IMR-90 (cell line): ENCODE measurements at regions not wholly inside any gene's neighbourhood (a gene's known extent, or its start where the extent isn't known, plus 50 kb on each side); places are given as distances from the start of the nearest gene placed in this dataset.
"Not testable (repeated sequence)": the region's sequence is repeated elsewhere in the genome, so short reads cannot be mapped to it uniquely, and the experiment has no call there.

Source experiments
- ATAC-seq: fragments of 200-7000 bp; cut with Tn5 transposase; 2 replicates; pipeline ENCODE4 v1.9.1; 2020; ENCODE audit warnings: low read depth, mild to moderate bottlenecking, moderate library complexity
- BruUV-seq: library from RNA; stranded (reverse); fragments of 400-500 nt; replicated peaks from 2 replicates; lab custom pipeline; 2021; lab: Mats Ljungman, UMichigan
- CTCF ChIA-PET: fragments of 300-600 bp; formaldehyde crosslinking; extraction: SDS; loops from one replicate; lab custom pipeline; 2021; ENCODE audit warnings: antibody characterized with exemption; lab: Yijun Ruan, JAX
- POLR2A ChIA-PET: fragments of 300-600 bp; sonication (Branson Sonifier 250); formaldehyde crosslinking; loops from one replicate; lab custom pipeline; 2022; ENCODE audit warnings: antibody characterized with exemption; ENCODE audit not compliant: unreplicated experiment; lab: Charles Lee
- DNase-seq: peaks from one replicate; pipeline ENCODE4 v3.0.0; 2013
- H2AFZ ChIP-seq: replicated peaks from 2 replicates; pipeline ENCODE3; 2013; ENCODE audit warnings: low read length, mild to moderate bottlenecking; ENCODE audit not compliant: poor library complexity
- H2AK5ac ChIP-seq: 2 replicates; pipeline ENCODE4 v1.6.1; 2013; ENCODE audit warnings: low read depth, low read length, inconsistent platforms
- H2AK9ac ChIP-seq: replicated peaks from 2 replicates; pipeline ENCODE3; 2013; ENCODE audit warnings: mild to moderate bottlenecking, low read depth, low read length, moderate library complexity; ENCODE audit not compliant: poor library complexity
- H2BK120ac ChIP-seq: 2 replicates; pipeline ENCODE4 v1.6.1; 2013; ENCODE audit warnings: low read depth, low read length, inconsistent platforms
- H2BK15ac ChIP-seq: 3 replicates; pipeline ENCODE4 v1.6.1; 2013; ENCODE audit warnings: low read depth, low read length, inconsistent platforms
- H2BK20ac ChIP-seq: 2 replicates; pipeline ENCODE4 v1.6.1; 2013; ENCODE audit warnings: low read depth, mild to moderate bottlenecking, inconsistent platforms, low read length, moderate library complexity
- H2BK5ac ChIP-seq: 2 replicates; pipeline ENCODE4 v1.6.1; 2013; ENCODE audit warnings: mild to moderate bottlenecking, low read depth, low read length, inconsistent platforms; ENCODE audit not compliant: poor library complexity, severe bottlenecking
- H3K14ac ChIP-seq: replicated peaks from 2 replicates; pipeline ENCODE4 v1.6.1; 2013; ENCODE audit warnings: low read depth, low read length, inconsistent platforms
- H3K18ac ChIP-seq: 2 replicates; pipeline ENCODE4 v1.6.1; 2013; ENCODE audit warnings: low read depth, low read length, control low read depth
- H3K23ac ChIP-seq: 2 replicates; pipeline ENCODE4 v1.6.1; 2013; ENCODE audit warnings: low read depth, low read length, inconsistent platforms
- H3K27ac ChIP-seq: 2 replicates; pipeline ENCODE4 v1.5.1; 2013; ENCODE audit warnings: mild to moderate bottlenecking, control low read depth, low read length; ENCODE audit not compliant: insufficient read depth
- H3K27me3 ChIP-seq: 2 replicates; pipeline ENCODE4 v1.6.1; 2013; ENCODE audit warnings: low read length; ENCODE audit not compliant: control insufficient read depth, insufficient read depth
- H3K36me3 ChIP-seq: 2 replicates; pipeline ENCODE4 v1.6.1; 2013; ENCODE audit warnings: low read length, mixed read lengths; ENCODE audit not compliant: control insufficient read depth, insufficient read depth
- H3K4ac ChIP-seq: 2 replicates; pipeline ENCODE4 v1.6.1; 2013; ENCODE audit warnings: low read depth, low read length, inconsistent platforms
- H3K4me1 ChIP-seq: 2 replicates; pipeline ENCODE4 v1.6.1; 2013; ENCODE audit warnings: low read length, mixed read lengths; ENCODE audit not compliant: control insufficient read depth, insufficient read depth
- H3K4me2 ChIP-seq: 2 replicates; pipeline ENCODE4 v1.6.1; 2013; ENCODE audit warnings: low read depth, mild to moderate bottlenecking, control low read depth, low read length, moderate library complexity
- H3K4me3 ChIP-seq: 2 replicates; pipeline ENCODE4 v1.5.1; 2013; ENCODE audit warnings: low read depth, mild to moderate bottlenecking, control low read depth, low read length, moderate library complexity; ENCODE audit not compliant: insufficient read depth
- H3K56ac ChIP-seq: 2 replicates; pipeline ENCODE4 v1.6.1; 2013; ENCODE audit warnings: low read length, inconsistent platforms; ENCODE audit not compliant: insufficient read depth; ENCODE audit errors: extremely low read depth
- H3K79me1 ChIP-seq, 2 experiments: 2 replicates each; pipeline ENCODE4 v1.6.1; 2013; ENCODE audit warnings: low read length in 2 of 2, inconsistent platforms in 1 of 2, low read depth in 1 of 2
- H3K9ac ChIP-seq: 2 replicates; pipeline ENCODE4 v1.6.1; 2013; ENCODE audit warnings: low read depth, low read length, control low read depth
- H3K9me1 ChIP-seq: 2 replicates; pipeline ENCODE4 v1.6.1; 2013; ENCODE audit warnings: low read length, inconsistent platforms; ENCODE audit not compliant: insufficient read depth
- H3K9me3 ChIP-seq: 2 replicates; pipeline ENCODE4 v1.6.1; 2013; ENCODE audit warnings: low read length; ENCODE audit not compliant: control insufficient read depth, insufficient read depth
- H4K20me1 ChIP-seq: 2 replicates; pipeline ENCODE4 v1.6.1; 2013; ENCODE audit warnings: low read length, inconsistent platforms; ENCODE audit not compliant: insufficient read depth
- H4K5ac ChIP-seq: 2 replicates; pipeline ENCODE4 v1.6.1; 2013; ENCODE audit warnings: mild to moderate bottlenecking, low read depth, low read length, control low read depth
- H4K8ac ChIP-seq, 2 experiments: 2 replicates each; pipeline ENCODE4 v1.6.1; 2013; ENCODE audit warnings: low read depth in 2 of 2, low read length in 2 of 2, control low read depth in 1 of 2, inconsistent platforms in 1 of 2
- H4K91ac ChIP-seq: 2 replicates; pipeline ENCODE4 v1.6.1; 2013; ENCODE audit warnings: low read depth, low read length, inconsistent platforms; ENCODE audit not compliant: insufficient read depth
- CEBPB ChIP-seq: IDR thresholded peaks from 2 replicates; pipeline ENCODE4 v1.6.1; 2012; ENCODE audit warnings: low read depth, low read length, improper control_type of control experiment
- FOS ChIP-seq: fragments of 150-350 bp; IDR thresholded peaks from 2 replicates; pipeline ENCODE4 v1.6.1; 2016; ENCODE audit warnings: low read depth, low read length
- WGBS, 2 experiments: methylation state at CpG; one replicate each; pipeline versions ENCODE4 v1.1.5 to v1.1.7; 2013; ENCODE audit warnings: missing lambda C conversion rate in 2 of 2; ENCODE audit not compliant: insufficient read length in 1 of 2; ENCODE audit errors: extremely low coverage in 2 of 2; 5-methylcytosine and 5-hydroxymethylcytosine counted together
- dilution Hi-C: fragments of 300-500 bp; cut with HindIII; formaldehyde crosslinking; loops from one replicate; pipeline ENCODE4 v1.14.3; 2018; ENCODE audit warnings: low sequenced_read_pairs; ENCODE audit not compliant: unreplicated experiment
- in situ Hi-C: fragments of 300-500 bp; cut with MboI; formaldehyde crosslinking; loops from 3 replicates; pipeline ENCODE4 v1.14.3; 2019; ENCODE audit warnings: low sequenced_read_pairs, inconsistent platforms, mixed read lengths
- intact Hi-C: fragments of 100-400 bp; cut with micrococcal nuclease; formaldehyde crosslinking; loops from 2 replicates; pipeline ENCODE4 v1.10.0; 2022

- H2AK9ac ChIP-seq: no peak overlapping the region
- no peaks in the 10 kb centered on the region for H3K9me3 ChIP-seq
- no peak overlapping the region for H3K18ac ChIP-seq
- H2AFZ ChIP-seq: no peak overlapping the region
- DNase-seq: no peak
- BruUV-seq: no TSS peak
- H2BK15ac ChIP-seq: no peak overlapping the region
- no peak overlapping the region for H3K23ac ChIP-seq
- H3K9me1 ChIP-seq: no peaks in the 10 kb centered on the region
- H3K56ac ChIP-seq: no peak overlapping the region
- H2AK5ac ChIP-seq: no peak overlapping the region
- no peak overlapping the region for H3K27ac ChIP-seq
- ATAC-seq: no peak
- no peaks in the 10 kb centered on the region for H4K20me1 ChIP-seq
- H2BK120ac ChIP-seq: no peak overlapping the region
- no peak overlapping the region for H3K4me2 ChIP-seq
- TF ChIP-seq CEBPB: peak; percentile 7; the same call in 1 of the 2 replicates
- no peak for TF ChIP-seq FOS
- intact Hi-C loops (no loop called here), in situ Hi-C loops (no loop called here), dilution Hi-C loops (no loop called here)
- no peak overlapping the region for H3K9ac ChIP-seq
- H2BK20ac ChIP-seq: no peak overlapping the region
- H3K4me3 ChIP-seq: no peak overlapping the region
- no peaks in the 10 kb centered on the region for H3K4me1 ChIP-seq
- no peak overlapping the region for H4K5ac ChIP-seq
- H3K14ac ChIP-seq: no peak overlapping the region
- no peak overlapping the region for H4K8ac ChIP-seq
- no peaks in the 10 kb centered on the region for H3K36me3 ChIP-seq
- WGBS, 2 experiments: no CpG with 5 or more reads among the region's 3 CpGs
- no peak overlapping the region for H4K91ac ChIP-seq
- POLR2A ChIA-PET: no interaction called here
- H2BK5ac ChIP-seq: no peak overlapping the region
- no peaks in the 10 kb centered on the region for H3K27me3 ChIP-seq
- no peak overlapping the region for H3K4ac ChIP-seq
- H3K79me1 ChIP-seq: no peaks in the 10 kb centered on the region
- CTCF ChIA-PET: no interaction called here
Measured at GRCh38 chr2:177002983-177003382, 209.6 kb upstream of the HNRNPA3 start.

GRCh38 chr2:177007726-177008125, 204.9 kb upstream of the HNRNPA3 start:
- WGBS, 2 experiments: 77% methylated on average over 5 of the region's 28 CpGs; no CpG with 5 or more reads in 1 of the 2 experiments
- H4K5ac ChIP-seq, H3K79me1 ChIP-seq, H3K18ac ChIP-seq, H3K9me3 ChIP-seq, H3K23ac ChIP-seq, H2BK20ac ChIP-seq, H3K27me3 ChIP-seq, intact Hi-C loops, H3K14ac ChIP-seq, H3K36me3 ChIP-seq, H3K4me1 ChIP-seq, H2AK5ac ChIP-seq, H3K56ac ChIP-seq, H3K4me3 ChIP-seq, DNase-seq, in situ Hi-C loops, ATAC-seq, H3K4me2 ChIP-seq, H3K4ac ChIP-seq, dilution Hi-C loops, H2BK15ac ChIP-seq, H2BK5ac ChIP-seq, CTCF ChIA-PET, H4K91ac ChIP-seq, H2AFZ ChIP-seq, H2BK120ac ChIP-seq, BruUV-seq, H4K8ac ChIP-seq, H2AK9ac ChIP-seq, H3K9ac ChIP-seq, H3K9me1 ChIP-seq, POLR2A ChIA-PET, H3K27ac ChIP-seq, H4K20me1 ChIP-seq: not testable (repeated sequence)
